22Rv1 (cell line): ENCODE measurements at regions not wholly inside any gene's neighbourhood (a gene's known extent, or its start where the extent isn't known, plus 50 kb on each side); places are given as distances from the start of the nearest gene placed in this dataset.

Experiments used
- ZFX ChIP-seq: fragments of 450-650 bp; IDR thresholded peaks from 2 replicates; pipeline ENCODE4 v1.6.1; 2017; ENCODE audit warnings: antibody characterized with exemption, borderline replicate concordance
- TF ChIP-seq, protein P1 (sequence below): fragments of 450-650 bp; IDR thresholded peaks from 2 replicates; pipeline ENCODE4 v1.5.1; 2017; ENCODE audit warnings: mild to moderate bottlenecking

DNA sequence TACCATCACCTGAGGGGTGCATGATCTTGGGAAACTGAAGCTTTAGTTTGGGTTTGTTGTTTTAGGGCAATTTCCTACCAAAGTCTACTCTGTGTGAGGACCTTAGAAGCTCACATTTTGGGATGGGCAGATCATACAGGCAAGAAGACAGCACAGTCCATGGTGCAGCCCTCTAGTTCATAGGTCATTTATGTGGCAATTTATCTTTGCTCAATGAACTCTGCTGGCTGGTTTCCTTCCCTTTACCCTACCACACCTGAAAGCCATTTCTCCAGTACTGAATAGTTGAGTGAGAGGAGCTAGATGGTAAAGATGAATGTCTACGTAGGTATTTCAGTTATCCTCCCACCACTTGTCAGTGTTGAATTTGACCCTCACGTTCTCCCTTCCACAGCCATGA lies 87.5 kb upstream of the KLF12 start:
- TF ChIP-seq, protein P1, sequence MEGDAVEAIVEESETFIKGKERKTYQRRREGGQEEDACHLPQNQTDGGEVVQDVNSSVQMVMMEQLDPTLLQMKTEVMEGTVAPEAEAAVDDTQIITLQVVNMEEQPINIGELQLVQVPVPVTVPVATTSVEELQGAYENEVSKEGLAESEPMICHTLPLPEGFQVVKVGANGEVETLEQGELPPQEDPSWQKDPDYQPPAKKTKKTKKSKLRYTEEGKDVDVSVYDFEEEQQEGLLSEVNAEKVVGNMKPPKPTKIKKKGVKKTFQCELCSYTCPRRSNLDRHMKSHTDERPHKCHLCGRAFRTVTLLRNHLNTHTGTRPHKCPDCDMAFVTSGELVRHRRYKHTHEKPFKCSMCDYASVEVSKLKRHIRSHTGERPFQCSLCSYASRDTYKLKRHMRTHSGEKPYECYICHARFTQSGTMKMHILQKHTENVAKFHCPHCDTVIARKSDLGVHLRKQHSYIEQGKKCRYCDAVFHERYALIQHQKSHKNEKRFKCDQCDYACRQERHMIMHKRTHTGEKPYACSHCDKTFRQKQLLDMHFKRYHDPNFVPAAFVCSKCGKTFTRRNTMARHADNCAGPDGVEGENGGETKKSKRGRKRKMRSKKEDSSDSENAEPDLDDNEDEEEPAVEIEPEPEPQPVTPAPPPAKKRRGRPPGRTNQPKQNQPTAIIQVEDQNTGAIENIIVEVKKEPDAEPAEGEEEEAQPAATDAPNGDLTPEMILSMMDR: no peak
- no peak for TF ChIP-seq ZFX
